ENCODE measurements at regions not wholly inside any gene's neighbourhood (a gene's known extent, or its start where the extent isn't known, plus 50 kb on each side); places are given as distances from the start of the nearest gene placed in this dataset.

- Histone ChIP-seq H3K27ac (replicated peaks) (no peak overlapping the region), H3K4me3 (replicated peaks; ENCODE audit: insufficient read depth, low read length) (no peak overlapping the region), H3K27me3 (ENCODE audit: insufficient read depth, poor library complexity, severe bottlenecking) (no peaks in the 10 kb centered on the region)
- TF ChIP-seq POLR2AphosphoS5 (IDR thresholded peaks at IDR 0.05; ENCODE audit: low read depth) (no peak), CTCF (IDR thresholded peaks at IDR 0.05; ENCODE audit: insufficient read depth, low read length) (no peak), SPI1 (IDR thresholded peaks at IDR 0.05; ENCODE audit: borderline replicate concordance, low read depth) (no peak), GABPA (IDR thresholded peaks at IDR 0.05; ENCODE audit: low read depth) (no peak)
- TF ChIP-seq, protein P1, sequence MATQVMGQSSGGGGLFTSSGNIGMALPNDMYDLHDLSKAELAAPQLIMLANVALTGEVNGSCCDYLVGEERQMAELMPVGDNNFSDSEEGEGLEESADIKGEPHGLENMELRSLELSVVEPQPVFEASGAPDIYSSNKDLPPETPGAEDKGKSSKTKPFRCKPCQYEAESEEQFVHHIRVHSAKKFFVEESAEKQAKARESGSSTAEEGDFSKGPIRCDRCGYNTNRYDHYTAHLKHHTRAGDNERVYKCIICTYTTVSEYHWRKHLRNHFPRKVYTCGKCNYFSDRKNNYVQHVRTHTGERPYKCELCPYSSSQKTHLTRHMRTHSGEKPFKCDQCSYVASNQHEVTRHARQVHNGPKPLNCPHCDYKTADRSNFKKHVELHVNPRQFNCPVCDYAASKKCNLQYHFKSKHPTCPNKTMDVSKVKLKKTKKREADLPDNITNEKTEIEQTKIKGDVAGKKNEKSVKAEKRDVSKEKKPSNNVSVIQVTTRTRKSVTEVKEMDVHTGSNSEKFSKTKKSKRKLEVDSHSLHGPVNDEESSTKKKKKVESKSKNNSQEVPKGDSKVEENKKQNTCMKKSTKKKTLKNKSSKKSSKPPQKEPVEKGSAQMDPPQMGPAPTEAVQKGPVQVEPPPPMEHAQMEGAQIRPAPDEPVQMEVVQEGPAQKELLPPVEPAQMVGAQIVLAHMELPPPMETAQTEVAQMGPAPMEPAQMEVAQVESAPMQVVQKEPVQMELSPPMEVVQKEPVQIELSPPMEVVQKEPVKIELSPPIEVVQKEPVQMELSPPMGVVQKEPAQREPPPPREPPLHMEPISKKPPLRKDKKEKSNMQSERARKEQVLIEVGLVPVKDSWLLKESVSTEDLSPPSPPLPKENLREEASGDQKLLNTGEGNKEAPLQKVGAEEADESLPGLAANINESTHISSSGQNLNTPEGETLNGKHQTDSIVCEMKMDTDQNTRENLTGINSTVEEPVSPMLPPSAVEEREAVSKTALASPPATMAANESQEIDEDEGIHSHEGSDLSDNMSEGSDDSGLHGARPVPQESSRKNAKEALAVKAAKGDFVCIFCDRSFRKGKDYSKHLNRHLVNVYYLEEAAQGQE (IDR thresholded peaks at IDR 0.05; ENCODE audit: insufficient replicate concordance, low read depth) = no peak
- no peak for DNase-seq (ENCODE audit: low read depth in 1 of 2, low spot score in 1 of 2)
These were observed 93.7 kb upstream of the SRD5A2 start for GRCh38 chr2:31674446-31674845.

DNA sequence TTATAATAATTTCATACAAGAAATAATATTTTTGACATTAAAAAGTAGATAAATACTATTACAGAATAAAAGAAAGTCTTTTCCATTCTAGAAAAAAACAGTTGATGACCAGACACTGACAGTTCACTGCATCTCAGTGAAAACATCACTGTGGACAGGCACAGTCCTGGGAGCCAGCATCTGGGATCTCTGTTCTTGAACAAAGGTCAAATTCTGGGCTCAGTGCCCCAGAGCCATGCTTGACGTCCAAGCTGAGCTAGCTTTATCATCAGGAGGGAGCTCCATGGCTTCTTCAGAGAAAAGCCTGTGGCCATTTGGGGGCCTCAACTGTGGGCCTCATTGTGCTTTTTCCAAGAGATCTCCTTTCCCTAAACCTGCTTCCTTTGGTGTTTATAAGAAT, 86.1 kb upstream of the SRD5A2 start:
- no peak overlapping the region for H3K4me3 ChIP-seq (replicated peaks; ENCODE audit: insufficient read depth, low read length)
- H3K27ac ChIP-seq (replicated peaks) = no peak overlapping the region
- TF ChIP-seq CTCF (IDR thresholded peaks at IDR 0.05; ENCODE audit: insufficient read depth, low read length) (no peak), POLR2AphosphoS5 (IDR thresholded peaks at IDR 0.05; ENCODE audit: low read depth) (no peak), GABPA (IDR thresholded peaks at IDR 0.05; ENCODE audit: low read depth) (no peak), SPI1 (IDR thresholded peaks at IDR 0.05; ENCODE audit: borderline replicate concordance, low read depth) (no peak)
- TF ChIP-seq, protein P1 (IDR thresholded peaks at IDR 0.05; ENCODE audit: insufficient replicate concordance, low read depth) = no peak
- no peak for DNase-seq (ENCODE audit: low read depth in 1 of 2, low spot score in 1 of 2)
- peaks cover 4% of the 10 kb centered on the region for H3K27me3 ChIP-seq (ENCODE audit: insufficient read depth, poor library complexity, severe bottlenecking)

DNA sequence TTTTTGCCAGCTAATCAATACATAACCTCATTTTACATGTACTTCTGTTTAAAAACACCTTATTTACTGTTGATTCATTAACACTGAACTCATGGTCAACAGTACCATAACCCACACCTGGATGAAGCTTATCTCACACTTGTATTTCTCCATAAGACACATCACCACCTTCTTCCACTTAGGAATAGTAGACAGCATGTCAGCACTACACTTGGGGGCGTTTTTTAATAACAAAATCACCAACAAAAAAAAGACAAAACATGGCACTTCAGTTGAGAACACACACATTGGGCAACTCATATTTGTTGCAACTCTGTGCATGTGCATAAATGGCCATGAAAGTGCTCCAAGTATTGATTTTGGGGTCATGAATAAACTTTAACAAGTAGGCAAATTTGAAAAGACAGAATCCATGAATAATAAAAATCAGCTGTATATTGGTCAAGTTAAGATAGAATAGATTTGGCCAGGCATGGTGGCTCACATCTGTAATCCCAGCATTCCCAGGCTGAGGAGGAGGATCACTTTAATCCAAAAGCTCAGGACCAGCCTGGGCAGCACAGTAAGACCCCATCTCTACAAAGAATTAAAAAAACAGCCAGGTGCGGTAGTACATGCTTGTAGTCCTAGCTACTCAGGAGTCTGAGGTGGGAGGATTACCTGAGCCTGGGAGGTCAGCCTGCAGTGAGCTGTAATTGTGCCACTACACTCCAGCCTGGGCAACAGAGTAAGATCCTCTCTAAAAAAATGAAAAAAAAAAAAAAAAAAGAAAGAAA, 84.4 kb upstream of the SRD5A2 start:
- Histone ChIP-seq H3K27me3 (ENCODE audit: insufficient read depth, poor library complexity, severe bottlenecking) (peaks cover 4% of the 10 kb centered on the region), H3K4me3 (replicated peaks; ENCODE audit: insufficient read depth, low read length) (no peak overlapping the region), H3K27ac (replicated peaks) (no peak overlapping the region)
- no peak for DNase-seq (ENCODE audit: low read depth in 1 of 2, low spot score in 1 of 2)
- TF ChIP-seq GABPA (IDR thresholded peaks at IDR 0.05; ENCODE audit: low read depth) (no peak), CTCF (IDR thresholded peaks at IDR 0.05; ENCODE audit: insufficient read depth, low read length) (no peak), POLR2AphosphoS5 (IDR thresholded peaks at IDR 0.05; ENCODE audit: low read depth) (no peak), SPI1 (IDR thresholded peaks at IDR 0.05; ENCODE audit: borderline replicate concordance, low read depth) (no peak)
- TF ChIP-seq, protein P1 (IDR thresholded peaks at IDR 0.05; ENCODE audit: insufficient replicate concordance, low read depth) = no peak

Measured in HL-60 (cell line).